ENCODE measurements at regions not wholly inside any gene's neighbourhood (a gene's known extent, or its start where the extent isn't known, plus 50 kb on each side); places are given as distances from the start of the nearest gene placed in this dataset.
"Not testable (repeated sequence)": the region's sequence is repeated elsewhere in the genome, so short reads cannot be mapped to it uniquely, and the experiment has no call there.

- DNase-seq (ENCODE audit: low read depth in 2 of 2) = no peak
Observed at GRCh38 chr3:178198329-178198728, 337.9 kb upstream of the KCNMB2 start.

GRCh38 chr3:178200316-178200715, 335.9 kb upstream of the KCNMB2 start:
- no peak for DNase-seq (ENCODE audit: low read depth in 2 of 2)

GRCh38 chr3:178201714-178202113, 334.5 kb upstream of the KCNMB2 start:
- no peak for DNase-seq (ENCODE audit: low read depth in 2 of 2)

- no peak for DNase-seq (ENCODE audit: low read depth in 2 of 2)
Observed at GRCh38 chr3:178202194-178202593, 334.0 kb upstream of the KCNMB2 start.

- DNase-seq (ENCODE audit: low read depth in 2 of 2) = no peak
Observed at GRCh38 chr3:178203165-178203564, 333.1 kb upstream of the KCNMB2 start.

GRCh38 chr3:178203650-178204049, 332.6 kb upstream of the KCNMB2 start:
- DNase-seq (ENCODE audit: low read depth in 2 of 2) = peak in 1 of 2 experiments; percentile 25

GRCh38 chr3:178205740-178206139, 330.5 kb upstream of the KCNMB2 start:
- peak; percentile 67 to 68 for DNase-seq (ENCODE audit: low read depth in 2 of 2)

- no peak for DNase-seq (ENCODE audit: low read depth in 2 of 2)
Observed at GRCh38 chr3:178206521-178206920, 329.7 kb upstream of the KCNMB2 start.

GRCh38 chr3:178207161-178207560, 329.1 kb upstream of the KCNMB2 start:
- DNase-seq (ENCODE audit: low read depth in 2 of 2) = not testable (repeated sequence)

GRCh38 chr3:178207627-178208026, 328.6 kb upstream of the KCNMB2 start:
- DNase-seq (ENCODE audit: low read depth in 2 of 2) = not testable (repeated sequence)

GRCh38 chr3:178209116-178209515, 327.1 kb upstream of the KCNMB2 start:
- not testable (repeated sequence) for DNase-seq (ENCODE audit: low read depth in 2 of 2)

- not testable (repeated sequence) for DNase-seq (ENCODE audit: low read depth in 2 of 2)
Observed at GRCh38 chr3:178209618-178210017, 326.6 kb upstream of the KCNMB2 start.

GRCh38 chr3:178211086-178211485, 325.1 kb upstream of the KCNMB2 start:
- DNase-seq (ENCODE audit: low read depth in 2 of 2) = not testable (repeated sequence)

- DNase-seq (ENCODE audit: low read depth in 2 of 2) = no peak
Observed at GRCh38 chr3:178217479-178217878, 318.8 kb upstream of the KCNMB2 start.

- DNase-seq (ENCODE audit: low read depth in 2 of 2) = no peak
Observed at GRCh38 chr3:178218231-178218630, 318.0 kb upstream of the KCNMB2 start.

GRCh38 chr3:178219661-178220060, 316.6 kb upstream of the KCNMB2 start:
- DNase-seq (ENCODE audit: low read depth in 2 of 2) = not testable (repeated sequence)

- no peak for DNase-seq (ENCODE audit: low read depth in 2 of 2)
Observed at GRCh38 chr3:178223876-178224275, 312.4 kb upstream of the KCNMB2 start.

- no peak for DNase-seq (ENCODE audit: low read depth in 2 of 2)
Observed at GRCh38 chr3:178226094-178226493, 310.1 kb upstream of the KCNMB2 start.

GRCh38 chr3:178231645-178232044, 304.6 kb upstream of the KCNMB2 start:
- DNase-seq (ENCODE audit: low read depth in 2 of 2) = no peak

GRCh38 chr3:178233371-178234071, 302.7 kb upstream of the KCNMB2 start:
- no peak for DNase-seq (ENCODE audit: low read depth in 2 of 2)

- DNase-seq (ENCODE audit: low read depth in 2 of 2) = peak; percentile 40 to 43
Observed at GRCh38 chr3:178236555-178237277, 299.5 kb upstream of the KCNMB2 start.

GRCh38 chr3:178238179-178238578, 298.1 kb upstream of the KCNMB2 start:
- DNase-seq (ENCODE audit: low read depth in 2 of 2) = no peak

Data from fibroblast of skin of left quadriceps (primary cell).